Tibial nerve (tissue), 4 donors: ENCODE measurements at regions not wholly inside any gene's neighbourhood (a gene's known extent, or its start where the extent isn't known, plus 50 kb on each side); places are given as distances from the start of the nearest gene placed in this dataset.

ENCODE experiments used
- EP300 ChIP-seq, 2 donors: sonication (generic); formaldehyde crosslinking; IDR thresholded peaks; one replicate each; pipeline ENCODE4 v1.6.1; 2017; ENCODE audit warnings: antibody characterized with exemption in 2 of 2, mild to moderate bottlenecking in 1 of 2
- POLR2A ChIP-seq, 2 donors: fragments of 450-650 bp; IDR thresholded peaks; one replicate each; pipeline ENCODE4 v1.6.1; 2017; ENCODE audit warnings: antibody characterized with exemption in 2 of 2, mild to moderate bottlenecking in 2 of 2, moderate library complexity in 2 of 2
- TF ChIP-seq, protein P1 (sequence below), 5 experiments: fragments of 200-600 bp in 3 of 5; fragments of 450-650 bp in 2 of 5; sonication (generic) in 3 of 5; IDR thresholded peaks; one replicate each; pipeline ENCODE4 v1.5.1; 2016 to 2019; ENCODE audit warnings: antibody characterized with exemption in 5 of 5, mild to moderate bottlenecking in 3 of 5, moderate library complexity in 2 of 5

DNA sequence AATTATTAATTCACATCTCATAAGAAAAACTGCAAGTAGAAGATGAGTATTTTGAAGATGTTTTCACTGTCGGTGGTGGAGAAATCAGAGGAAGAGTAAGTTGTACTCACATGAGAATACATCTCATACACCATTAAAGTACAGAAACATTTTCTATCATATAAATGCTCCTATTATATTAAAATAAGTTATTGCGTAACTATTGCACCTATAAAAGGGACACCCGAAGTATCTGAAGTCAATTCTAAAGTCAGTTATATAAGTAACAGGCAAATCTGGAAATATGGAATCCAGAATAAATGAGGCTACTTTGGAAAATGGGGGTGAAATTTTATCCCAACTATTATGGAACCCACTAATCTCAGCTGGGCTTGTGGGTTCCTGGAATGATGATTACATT, 103.3 kb downstream of the FAM76B start:
- TF ChIP-seq, protein P1, sequence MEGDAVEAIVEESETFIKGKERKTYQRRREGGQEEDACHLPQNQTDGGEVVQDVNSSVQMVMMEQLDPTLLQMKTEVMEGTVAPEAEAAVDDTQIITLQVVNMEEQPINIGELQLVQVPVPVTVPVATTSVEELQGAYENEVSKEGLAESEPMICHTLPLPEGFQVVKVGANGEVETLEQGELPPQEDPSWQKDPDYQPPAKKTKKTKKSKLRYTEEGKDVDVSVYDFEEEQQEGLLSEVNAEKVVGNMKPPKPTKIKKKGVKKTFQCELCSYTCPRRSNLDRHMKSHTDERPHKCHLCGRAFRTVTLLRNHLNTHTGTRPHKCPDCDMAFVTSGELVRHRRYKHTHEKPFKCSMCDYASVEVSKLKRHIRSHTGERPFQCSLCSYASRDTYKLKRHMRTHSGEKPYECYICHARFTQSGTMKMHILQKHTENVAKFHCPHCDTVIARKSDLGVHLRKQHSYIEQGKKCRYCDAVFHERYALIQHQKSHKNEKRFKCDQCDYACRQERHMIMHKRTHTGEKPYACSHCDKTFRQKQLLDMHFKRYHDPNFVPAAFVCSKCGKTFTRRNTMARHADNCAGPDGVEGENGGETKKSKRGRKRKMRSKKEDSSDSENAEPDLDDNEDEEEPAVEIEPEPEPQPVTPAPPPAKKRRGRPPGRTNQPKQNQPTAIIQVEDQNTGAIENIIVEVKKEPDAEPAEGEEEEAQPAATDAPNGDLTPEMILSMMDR (IDR thresholded peaks at IDR 0.05) = no peak
- TF ChIP-seq POLR2A (IDR thresholded peaks at IDR 0.05) (no peak), EP300 (IDR thresholded peaks at IDR 0.05) (no peak)
